Dedifferentiated amniotic fluid mesenchymal stem cell (primary cell): ENCODE measurements at regions not wholly inside any gene's neighbourhood (a gene's known extent, or its start where the extent isn't known, plus 50 kb on each side); places are given as distances from the start of the nearest gene placed in this dataset.
"Not testable (repeated sequence)": the region's sequence is repeated elsewhere in the genome, so short reads cannot be mapped to it uniquely, and the experiment has no call there.

ENCODE experiments used
- DNase-seq: peaks from one replicate; pipeline ENCODE4 v3.0.0-alpha.2; 2016; ENCODE audit errors: extremely low spot score

GRCh38 chr4:72677886-72678285 lies 108.9 kb upstream of the ADAMTS3 start:
- no peak for DNase-seq

- no peak for DNase-seq
These were observed 108.2 kb upstream of the ADAMTS3 start for GRCh38 chr4:72677265-72677664.

GRCh38 chr4:72671980-72672379 lies 103.0 kb upstream of the ADAMTS3 start:
- DNase-seq, result no peak

- no peak for DNase-seq
These were observed 101.5 kb upstream of the ADAMTS3 start for GRCh38 chr4:72670521-72670920.

GRCh38 chr4:72666910-72667309 lies 97.9 kb upstream of the ADAMTS3 start:
- no peak for DNase-seq

- no peak for DNase-seq
These were observed 96.3 kb upstream of the ADAMTS3 start for GRCh38 chr4:72665171-72665968.

GRCh38 chr4:72663828-72664227 lies 94.8 kb upstream of the ADAMTS3 start:
- DNase-seq, result no peak

GRCh38 chr4:72661830-72662229 lies 92.8 kb upstream of the ADAMTS3 start:
- DNase-seq, result no peak

- DNase-seq, result no peak
These were observed 72.6 kb upstream of the ADAMTS3 start for GRCh38 chr4:72641611-72642010.

GRCh38 chr4:72636866-72637265 lies 67.8 kb upstream of the ADAMTS3 start:
- DNase-seq, result not testable (repeated sequence)

- not testable (repeated sequence) for DNase-seq
These were observed 66.9 kb upstream of the ADAMTS3 start for GRCh38 chr4:72635931-72636330.

GRCh38 chr4:72632253-72632652 lies 63.2 kb upstream of the ADAMTS3 start:
- DNase-seq, result not testable (repeated sequence)

- DNase-seq, result peak; percentile 24
These were observed 62.3 kb upstream of the ADAMTS3 start for GRCh38 chr4:72631296-72631695.

- DNase-seq, result no peak
These were observed 60.5 kb upstream of the ADAMTS3 start for GRCh38 chr4:72629540-72629939.

- no peak for DNase-seq
These were observed 58.7 kb upstream of the ADAMTS3 start for GRCh38 chr4:72627723-72628122.
